Transverse colon (tissue), 4 donors: ENCODE measurements at regions not wholly inside any gene's neighbourhood (a gene's known extent, or its start where the extent isn't known, plus 50 kb on each side); places are given as distances from the start of the nearest gene placed in this dataset.

Experiments
- DNase-seq: peaks from one replicate; pipeline ENCODE4 v3.0.0-alpha.2; 2019
- H3K27ac ChIP-seq, 4 donors: fragments of 200-600 bp; sonication (generic); 2 replicates each; pipeline ENCODE4 v1.5.1; 2016 to 2018; ENCODE audit warnings: inconsistent platforms in 4 of 4
- H3K27me3 ChIP-seq: fragments of 200-600 bp; sonication (generic); 2 replicates; pipeline ENCODE4 v1.5.1; 2017; ENCODE audit warnings: inconsistent platforms
- H3K36me3 ChIP-seq, 4 donors: fragments of 200-600 bp; sonication (generic); 2 replicates each; pipeline ENCODE4 v1.5.1; 2017 to 2019; ENCODE audit warnings: inconsistent platforms in 4 of 4
- H3K4me1 ChIP-seq, 4 donors: fragments of 200-600 bp; sonication (generic); 2 replicates each; pipeline ENCODE4 v1.5.1; 2017 to 2020; ENCODE audit warnings: inconsistent platforms in 4 of 4
- H3K4me3 ChIP-seq, 4 donors: fragments of 200-600 bp; sonication (generic); 1 replicate in 1 of 4; 2 replicates in 3 of 4; pipeline versions ENCODE4 v1.5.1 to v1.6.1; 2017 to 2019; ENCODE audit warnings: inconsistent platforms in 4 of 4
- H3K9me3 ChIP-seq, 2 donors: fragments of 200-600 bp; sonication (generic); 2 replicates each; pipeline ENCODE4 v1.5.1; 2017 to 2019; ENCODE audit warnings: inconsistent platforms in 2 of 2
- EP300 ChIP-seq: sonication (generic); formaldehyde crosslinking; IDR thresholded peaks from one replicate; pipeline ENCODE4 v1.6.1; 2017; ENCODE audit warnings: antibody characterized with exemption, low read depth
- POLR2A ChIP-seq: fragments of 450-650 bp; IDR thresholded peaks from one replicate; pipeline ENCODE4 v1.6.1; 2016; ENCODE audit warnings: antibody characterized with exemption, mild to moderate bottlenecking, moderate library complexity
- POLR2AphosphoS5 ChIP-seq, 3 donors: sonication (generic); formaldehyde crosslinking; IDR thresholded peaks; one replicate each; pipeline ENCODE4 v1.6.1; 2016; ENCODE audit warnings: antibody characterized with exemption in 3 of 3
- WGBS, 2 donors: methylation state at CpG; one replicate each; pipeline ENCODE4 v1.1.5; 2018; ENCODE audit warnings: low coverage in 1 of 2; 5-methylcytosine and 5-hydroxymethylcytosine counted together
- in situ Hi-C, 4 donors: fragments of 200-750 bp; cut with MboI; loops; one replicate each; pipeline versions ENCODE4 v1.15.0 to v1.15.1; 2017; ENCODE audit warnings: low sequenced_read_pairs in 3 of 4, low pct_ligation_motif_present in 1 of 4, low pct_unique_long_range_greater_than_20kb in 1 of 4
- intact Hi-C: fragments of 100-400 bp; cut with DNase I; formaldehyde crosslinking; loops from one replicate; pipeline ENCODE4 v1.15.1; 2023; ENCODE audit warnings: low total_unique reads
- TF ChIP-seq, protein P1 (sequence below), 5 experiments: fragments of 200-600 bp in 3 of 5; fragments of 450-650 bp in 2 of 5; sonication (generic) in 3 of 5; IDR thresholded peaks; 1 replicate in 2 of 5; 2 replicates in 3 of 5; pipeline ENCODE4 v1.5.1; 2016 to 2017; ENCODE audit warnings: antibody characterized with exemption in 5 of 5, inconsistent platforms in 3 of 5, mild to moderate bottlenecking in 2 of 5, moderate library complexity in 1 of 5

DNA sequence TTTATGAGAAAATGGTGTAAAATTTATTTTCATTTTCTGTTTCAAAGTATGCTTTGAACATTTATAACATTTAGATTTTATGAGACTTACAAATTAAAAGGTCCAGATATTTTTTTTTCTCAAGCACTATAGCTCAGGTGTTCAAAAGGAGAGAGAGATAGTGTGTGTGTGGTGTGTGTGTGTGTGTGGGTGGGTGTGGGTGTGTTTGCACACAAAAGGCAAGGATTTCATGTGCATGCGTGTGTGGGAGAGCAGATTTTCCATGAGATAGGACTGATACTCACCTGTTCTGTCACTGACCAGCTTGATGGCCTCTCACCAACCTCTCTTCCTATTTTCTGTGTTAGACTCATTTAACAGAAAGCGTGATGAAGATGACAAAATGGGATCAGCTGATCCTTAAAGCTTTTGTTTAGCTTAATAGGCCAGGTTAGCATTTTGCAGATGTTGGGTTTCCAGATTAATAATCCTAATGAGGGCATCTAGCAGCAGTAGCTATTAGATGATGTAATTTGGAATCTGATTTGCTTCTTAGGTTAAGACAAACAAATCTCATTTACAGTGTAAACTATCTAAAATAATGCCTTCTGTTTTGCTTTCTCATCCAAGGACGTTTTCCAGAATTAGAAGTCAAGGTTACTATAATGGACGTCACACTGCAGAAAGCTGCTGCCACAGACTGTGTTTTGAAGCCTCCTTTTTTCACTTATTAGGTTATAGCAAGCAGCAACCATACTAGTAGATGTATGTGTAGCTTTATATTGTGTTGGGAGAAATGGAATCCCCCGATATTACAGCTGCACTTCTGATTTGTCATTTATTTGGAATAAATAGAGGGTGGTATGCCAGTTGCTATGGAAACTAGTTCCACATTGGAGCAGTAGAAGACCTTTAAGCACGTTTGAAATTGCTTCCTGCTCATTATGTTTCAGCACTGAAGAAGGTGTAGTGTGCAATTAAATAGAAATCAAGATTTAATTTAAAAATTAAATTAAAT is 355.6 kb downstream of the TAF11L14 start:
- WGBS, 2 donors, result 40 to 42% methylated on average over 6 of the region's 6 CpGs
- H3K9me3 ChIP-seq, result no peaks in the 10 kb centered on the region
- DNase-seq, result no peak
- no peaks in the 10 kb centered on the region for H3K27me3 ChIP-seq
- H3K36me3 ChIP-seq, result no peaks in the 10 kb centered on the region
- in situ Hi-C loops (no loop called here), intact Hi-C loops (no loop called here)
- no peak overlapping the region for H3K27ac ChIP-seq
- H3K4me1 ChIP-seq, result no peaks in the 10 kb centered on the region
- TF ChIP-seq POLR2AphosphoS5 (IDR thresholded peaks at IDR 0.05), result no peak
- no peak for TF ChIP-seq POLR2A
- TF ChIP-seq, protein P1, sequence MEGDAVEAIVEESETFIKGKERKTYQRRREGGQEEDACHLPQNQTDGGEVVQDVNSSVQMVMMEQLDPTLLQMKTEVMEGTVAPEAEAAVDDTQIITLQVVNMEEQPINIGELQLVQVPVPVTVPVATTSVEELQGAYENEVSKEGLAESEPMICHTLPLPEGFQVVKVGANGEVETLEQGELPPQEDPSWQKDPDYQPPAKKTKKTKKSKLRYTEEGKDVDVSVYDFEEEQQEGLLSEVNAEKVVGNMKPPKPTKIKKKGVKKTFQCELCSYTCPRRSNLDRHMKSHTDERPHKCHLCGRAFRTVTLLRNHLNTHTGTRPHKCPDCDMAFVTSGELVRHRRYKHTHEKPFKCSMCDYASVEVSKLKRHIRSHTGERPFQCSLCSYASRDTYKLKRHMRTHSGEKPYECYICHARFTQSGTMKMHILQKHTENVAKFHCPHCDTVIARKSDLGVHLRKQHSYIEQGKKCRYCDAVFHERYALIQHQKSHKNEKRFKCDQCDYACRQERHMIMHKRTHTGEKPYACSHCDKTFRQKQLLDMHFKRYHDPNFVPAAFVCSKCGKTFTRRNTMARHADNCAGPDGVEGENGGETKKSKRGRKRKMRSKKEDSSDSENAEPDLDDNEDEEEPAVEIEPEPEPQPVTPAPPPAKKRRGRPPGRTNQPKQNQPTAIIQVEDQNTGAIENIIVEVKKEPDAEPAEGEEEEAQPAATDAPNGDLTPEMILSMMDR (IDR thresholded peaks at IDR 0.05), result no peak
- TF ChIP-seq EP300, result no peak
- no peak overlapping the region for H3K4me3 ChIP-seq

DNA sequence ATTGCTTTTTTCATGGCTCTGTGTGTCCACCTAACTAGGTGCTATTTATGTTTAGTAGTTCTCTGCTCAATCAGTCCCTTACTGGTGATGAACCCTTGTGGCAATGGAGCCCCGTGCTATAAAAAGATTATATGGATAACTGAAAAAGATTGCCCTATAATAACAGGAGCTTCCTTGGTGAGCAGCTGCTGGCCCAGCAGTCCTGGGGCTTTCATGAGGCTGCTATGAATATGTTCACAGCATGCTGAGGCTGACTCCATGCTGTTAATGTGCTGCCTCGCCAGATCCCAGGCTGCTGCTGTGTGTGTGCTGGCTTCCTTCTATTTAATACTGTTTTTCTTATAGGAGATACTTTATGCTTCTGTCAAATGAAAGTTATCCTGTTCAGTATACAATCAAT is 357.5 kb downstream of the TAF11L14 start:
- DNase-seq, result no peak
- in situ Hi-C loops, result no loop called here
- Histone ChIP-seq H3K4me3 (no peak overlapping the region), H3K27ac (no peak overlapping the region), H3K4me1 (no peaks in the 10 kb centered on the region), H3K9me3 (no peaks in the 10 kb centered on the region), H3K36me3 (no peaks in the 10 kb centered on the region), H3K27me3 (no peaks in the 10 kb centered on the region)
- intact Hi-C loops, result no loop called here
- no peak for TF ChIP-seq POLR2A
- TF ChIP-seq, protein P1 (IDR thresholded peaks at IDR 0.05), result no peak
- no peak for TF ChIP-seq POLR2AphosphoS5 (IDR thresholded peaks at IDR 0.05)
- 50 to 58% methylated on average over 1 to 2 of the region's 2 CpGs for WGBS, 2 donors

DNA sequence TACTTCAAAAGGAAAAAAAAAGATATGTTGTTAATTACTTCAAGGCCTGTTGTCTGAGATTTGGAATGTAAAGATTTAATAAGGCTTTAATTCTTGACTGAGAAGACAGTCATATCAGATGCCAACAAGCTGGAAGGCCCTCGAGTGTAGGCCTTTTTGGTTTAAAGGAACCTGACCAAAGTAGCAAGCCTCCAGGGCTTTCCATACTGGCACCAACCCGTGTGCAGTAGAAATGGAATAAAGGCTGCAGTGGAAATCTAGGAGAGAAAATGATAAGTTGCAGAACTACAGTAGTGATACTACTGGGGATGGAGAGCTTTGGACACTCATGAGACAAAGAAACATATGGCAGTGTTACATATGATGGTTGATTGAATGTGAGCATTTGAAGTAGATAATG is 358.0 kb downstream of the TAF11L14 start:
- in situ Hi-C loops, result no loop called here

DNA sequence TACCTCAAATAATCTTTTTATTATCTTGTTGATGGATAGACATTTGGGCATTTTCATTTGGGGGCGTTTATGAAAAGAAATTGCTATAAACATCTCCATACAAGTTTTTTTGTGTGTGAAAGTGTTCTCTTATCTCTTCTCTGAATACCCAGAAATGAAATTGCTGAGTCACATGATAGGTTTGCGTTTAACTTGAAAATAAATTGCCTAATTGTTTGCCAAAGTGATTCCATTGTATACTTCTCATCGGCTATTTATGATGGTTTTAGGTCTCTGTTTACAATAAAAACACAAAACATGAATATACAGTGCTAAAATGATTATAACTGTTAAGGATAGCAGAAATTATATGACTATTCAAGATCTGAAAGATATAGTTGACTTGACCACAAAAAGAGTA is 361.7 kb downstream of the TAF11L14 start:
- H3K4me3 ChIP-seq, result no peak overlapping the region
- no peaks in the 10 kb centered on the region for H3K4me1 ChIP-seq
- no peak for DNase-seq
- in situ Hi-C loops, result no loop called here
- intact Hi-C loops, result no loop called here
- H3K27me3 ChIP-seq, result no peaks in the 10 kb centered on the region
- no peaks in the 10 kb centered on the region for H3K9me3 ChIP-seq
- WGBS, 2 donors, result 27 to 36% methylated on average over 3 of the region's 3 CpGs
- no peaks in the 10 kb centered on the region for H3K36me3 ChIP-seq
- TF ChIP-seq POLR2A (no peak), POLR2AphosphoS5 (IDR thresholded peaks at IDR 0.05) (no peak), EP300 (no peak)
- TF ChIP-seq, protein P1 (IDR thresholded peaks at IDR 0.05), result no peak
- H3K27ac ChIP-seq, result no peak overlapping the region

More for the DNA sequence above, 358.0 kb downstream of the TAF11L14 start:
- Histone ChIP-seq H3K4me1 (no peaks in the 10 kb centered on the region), H3K9me3 (no peaks in the 10 kb centered on the region), H3K27me3 (no peaks in the 10 kb centered on the region), H3K27ac (no peak overlapping the region), H3K4me3 (no peak overlapping the region), H3K36me3 (no peaks in the 10 kb centered on the region)
- TF ChIP-seq POLR2A, result no peak
- no peak for TF ChIP-seq EP300
- no peak for TF ChIP-seq POLR2AphosphoS5 (IDR thresholded peaks at IDR 0.05)
- TF ChIP-seq, protein P1 (IDR thresholded peaks at IDR 0.05), result no peak
- intact Hi-C loops, result no loop called here
- DNase-seq, result no peak
- 0 to 42% methylated on average over 1 to 2 of the region's 2 CpGs for WGBS, 2 donors
